ENCODE measurements at regions not wholly inside any gene's neighbourhood (a gene's known extent, or its start where the extent isn't known, plus 50 kb on each side); places are given as distances from the start of the nearest gene placed in this dataset.

DNA sequence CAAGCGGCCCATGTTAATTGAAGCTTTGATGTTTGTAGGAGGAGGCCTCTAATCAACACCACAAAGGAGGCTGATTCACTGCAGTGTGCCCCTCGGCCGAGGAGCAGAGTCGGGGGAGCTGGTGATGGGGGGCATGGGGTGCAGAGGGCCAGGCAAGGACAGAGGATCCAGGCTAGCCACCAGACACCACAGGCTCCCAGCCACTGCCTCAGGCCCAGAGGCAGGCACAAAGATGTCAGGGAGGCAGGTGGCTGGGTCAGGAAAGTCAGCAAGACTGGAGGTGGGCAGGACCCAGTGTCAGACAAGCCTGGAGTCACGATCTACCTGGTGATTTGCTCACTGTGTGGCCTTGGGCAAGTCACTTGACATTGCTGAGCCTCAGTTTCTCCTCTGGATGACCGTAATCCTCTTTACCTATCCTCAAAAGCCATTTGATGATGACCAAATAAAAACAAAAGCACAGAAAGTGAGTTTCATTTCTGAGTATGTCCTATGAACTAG lies 121.0 kb downstream of the BUD13 start:
- TF ChIP-seq CTCF (conservative IDR thresholded peaks at IDR 0.05 in 1 of 2, IDR thresholded peaks at IDR 0.05 in 1 of 2; ENCODE audit: low read depth in 1 of 2, low read length in 2 of 2) (no peak), EZH2 (IDR thresholded peaks at IDR 0.05; ENCODE audit: low read length, missing control alignments) (no peak)
